ENCODE measurements at regions not wholly inside any gene's neighbourhood (a gene's known extent, or its start where the extent isn't known, plus 50 kb on each side); places are given as distances from the start of the nearest gene placed in this dataset.

GRCh38 chr3:153756816-153757215 lies 364.4 kb upstream of the ARHGEF26 start:
- intact Hi-C loops (cut with micrococcal nuclease): no loop called here
- Histone ChIP-seq H3K4me2 (replicated peaks; ENCODE audit: low read depth, low read length, poor library complexity, severe bottlenecking) (no peak overlapping the region), H3K27me3 (replicated peaks in 1 of 4; ENCODE audit: control extremely low read depth in 1 of 4, control insufficient read depth in 3 of 4, insufficient read depth in 4 of 4, low read length in 3 of 4) (no peaks in the 10 kb centered on the region), H3K4me3 (ENCODE audit: control extremely low read depth in 1 of 5, extremely low read depth in 1 of 5, insufficient read depth in 1 of 5, low read depth in 2 of 5, low read length in 4 of 5) (no peak overlapping the region), H3K9me3 (ENCODE audit: control extremely low read depth in 1 of 3, control insufficient read depth in 2 of 3, insufficient read depth in 1 of 3, low read length in 2 of 3) (no peaks in the 10 kb centered on the region), H3K79me2 (ENCODE audit: control insufficient read depth, insufficient read depth, low read length) (no peaks in the 10 kb centered on the region), H3K36me3 (replicated peaks in 1 of 2; ENCODE audit: control extremely low read depth in 1 of 2, control insufficient read depth in 1 of 2, extremely low read depth in 1 of 2, insufficient read depth in 2 of 2, low read length in 1 of 2) (no peaks in the 10 kb centered on the region), H2AFZ (ENCODE audit: insufficient read depth, low read depth, low read length, poor library complexity, severe bottlenecking) (no peak overlapping the region), H3K4me1 (ENCODE audit: control insufficient read depth in 2 of 2, insufficient read depth in 2 of 2, low read length in 2 of 2) (no peaks in the 10 kb centered on the region), H3K27ac (ENCODE audit: low read length in 2 of 2) (no peak overlapping the region), H4K20me1 (ENCODE audit: control insufficient read depth, insufficient read depth, low read length, poor library complexity, severe bottlenecking) (no peaks in the 10 kb centered on the region), H3K9ac (ENCODE audit: low read length) (no peak overlapping the region)
- DNase-seq (no peak), ATAC-seq (ENCODE audit: low read depth) (no peak)
- H3K27me3 Mint-ChIP-seq: peaks cover 4% of the 10 kb centered on the region
- ChIA-PET CTCF (interaction anchor here (0.8 to 2.4 kb wide), 2 partner anchors 8 to 12 kb away, joined by 3 to 9 read pairs; no protein-coding TSS in a partner anchor), POLR2A (no interaction called here)
- H3K27ac Mint-ChIP-seq: no peak overlapping the region
- TF ChIP-seq CTCF (IDR thresholded peaks at IDR 0.05) (no peak), EZH2 (IDR thresholded peaks at IDR 0.05; ENCODE audit: borderline replicate concordance, insufficient read depth, low read depth, low read length, poor library complexity, severe bottlenecking) (no peak)
- H3K9me3 Mint-ChIP-seq (ENCODE audit: insufficient read depth): no peaks in the 10 kb centered on the region
- no peaks in the 10 kb centered on the region for H3K4me1 Mint-ChIP-seq
- no peak overlapping the region for H3K4me3 Mint-ChIP-seq

GRCh38 chr3:153757839-153758238 lies 363.4 kb upstream of the ARHGEF26 start:
- Histone ChIP-seq H3K27me3 (replicated peaks in 1 of 4; ENCODE audit: control extremely low read depth in 1 of 4, control insufficient read depth in 3 of 4, insufficient read depth in 4 of 4, low read length in 3 of 4) (no peaks in the 10 kb centered on the region), H4K20me1 (ENCODE audit: control insufficient read depth, insufficient read depth, low read length, poor library complexity, severe bottlenecking) (no peaks in the 10 kb centered on the region), H3K4me2 (replicated peaks; ENCODE audit: low read depth, low read length, poor library complexity, severe bottlenecking) (no peak overlapping the region), H3K4me1 (ENCODE audit: control insufficient read depth in 2 of 2, insufficient read depth in 2 of 2, low read length in 2 of 2) (no peaks in the 10 kb centered on the region), H3K36me3 (replicated peaks in 1 of 2; ENCODE audit: control extremely low read depth in 1 of 2, control insufficient read depth in 1 of 2, extremely low read depth in 1 of 2, insufficient read depth in 2 of 2, low read length in 1 of 2) (no peaks in the 10 kb centered on the region), H2AFZ (ENCODE audit: insufficient read depth, low read depth, low read length, poor library complexity, severe bottlenecking) (no peak overlapping the region), H3K79me2 (ENCODE audit: control insufficient read depth, insufficient read depth, low read length) (no peaks in the 10 kb centered on the region), H3K27ac (ENCODE audit: low read length in 2 of 2) (no peak overlapping the region), H3K9me3 (ENCODE audit: control extremely low read depth in 1 of 3, control insufficient read depth in 2 of 3, insufficient read depth in 1 of 3, low read length in 2 of 3) (no peaks in the 10 kb centered on the region), H3K9ac (ENCODE audit: low read length) (no peak overlapping the region), H3K4me3 (ENCODE audit: control extremely low read depth in 1 of 5, extremely low read depth in 1 of 5, insufficient read depth in 1 of 5, low read depth in 2 of 5, low read length in 4 of 5) (no peak overlapping the region)
- H3K4me3 Mint-ChIP-seq: no peak overlapping the region
- peaks cover 4% of the 10 kb centered on the region for H3K27me3 Mint-ChIP-seq
- H3K4me1 Mint-ChIP-seq: no peaks in the 10 kb centered on the region
- intact Hi-C loops (cut with micrococcal nuclease): no loop called here
- ATAC-seq (ENCODE audit: low read depth): no peak
- no CpG with 5 or more reads among the region's 3 CpGs for WGBS (ENCODE audit: insufficient coverage)
- no peak for TF ChIP-seq CTCF (IDR thresholded peaks at IDR 0.05)
- TF ChIP-seq EZH2 (IDR thresholded peaks at IDR 0.05; ENCODE audit: borderline replicate concordance, insufficient read depth, low read depth, low read length, poor library complexity, severe bottlenecking): no peak
- H3K27ac Mint-ChIP-seq: no peak overlapping the region
- H3K9me3 Mint-ChIP-seq (ENCODE audit: insufficient read depth): no peaks in the 10 kb centered on the region
- DNase-seq: no peak
- POLR2A ChIA-PET: no interaction called here
- CTCF ChIA-PET: interaction anchor here (1.0 to 2.4 kb wide), 2 partner anchors 9 to 11 kb away, joined by 3 to 9 read pairs; no protein-coding TSS in a partner anchor
